Cardiac muscle cell (in vitro differentiated cells and primary cell): ENCODE measurements at regions not wholly inside any gene's neighbourhood (a gene's known extent, or its start where the extent isn't known, plus 50 kb on each side); places are given as distances from the start of the nearest gene placed in this dataset.

ENCODE experiments used
- DNase-seq, 2 donors: peaks; one replicate each; pipeline versions ENCODE4 v3.0.0 to v3.0.0-alpha.2; 2010 to 2017; ENCODE audit warnings: low read depth in 1 of 2, low spot score in 1 of 2
- H3K27ac ChIP-seq: fragments of 200-600 bp; sonication (generic); 2 replicates; pipeline ENCODE4 v1.5.1; 2016
- H3K27me3 ChIP-seq: fragments of 200-600 bp; sonication (generic); 2 replicates; pipeline ENCODE4 v1.6.0; 2016; ENCODE audit warnings: control low read depth
- H3K36me3 ChIP-seq: fragments of 200-600 bp; sonication (generic); 2 replicates; pipeline ENCODE4 v1.5.1; 2016; ENCODE audit warnings: control low read depth
- H3K4me1 ChIP-seq: fragments of 200-600 bp; sonication (generic); 2 replicates; pipeline ENCODE4 v1.8.1; 2017; ENCODE audit warnings: low read depth, mild to moderate bottlenecking, mixed run types
- H3K4me3 ChIP-seq: fragments of 200-600 bp; sonication (generic); 2 replicates; pipeline ENCODE4 v1.5.1; 2016; ENCODE audit warnings: mild to moderate bottlenecking
- H3K9me3 ChIP-seq: fragments of 200-600 bp; sonication (generic); 2 replicates; pipeline ENCODE4 v1.5.1; 2017; ENCODE audit warnings: low read depth, mild to moderate bottlenecking, control low read depth
- TF ChIP-seq, protein P1 (sequence below): IDR thresholded peaks from 2 replicates; pipeline ENCODE4 v1.5.1; 2012; ENCODE audit warnings: low read depth, mild to moderate bottlenecking, low read length

DNA sequence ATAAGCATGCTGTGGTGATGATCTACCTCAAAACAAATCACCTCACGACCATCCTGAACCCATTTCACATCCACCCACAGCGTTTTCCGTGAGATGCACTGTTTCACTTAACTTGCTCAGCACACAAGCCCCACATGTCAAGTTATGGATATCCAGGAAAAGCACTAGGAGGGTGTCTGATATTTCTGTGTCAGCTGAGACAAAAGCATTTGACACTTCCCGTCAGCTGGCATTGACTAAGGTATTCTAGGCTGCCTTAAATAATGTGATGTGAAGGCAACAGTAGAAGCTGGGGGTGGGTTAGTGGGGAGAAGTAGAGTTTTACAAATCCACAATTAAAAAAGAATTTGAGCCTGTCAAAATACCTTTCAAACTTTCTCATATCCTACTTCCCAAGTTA, 68.7 kb upstream of the MDFIC start:
- H3K36me3 ChIP-seq: no peaks in the 10 kb centered on the region
- H3K27me3 ChIP-seq: no peaks in the 10 kb centered on the region
- DNase-seq: no peak
- H3K4me1 ChIP-seq: no peaks in the 10 kb centered on the region
- TF ChIP-seq, protein P1, sequence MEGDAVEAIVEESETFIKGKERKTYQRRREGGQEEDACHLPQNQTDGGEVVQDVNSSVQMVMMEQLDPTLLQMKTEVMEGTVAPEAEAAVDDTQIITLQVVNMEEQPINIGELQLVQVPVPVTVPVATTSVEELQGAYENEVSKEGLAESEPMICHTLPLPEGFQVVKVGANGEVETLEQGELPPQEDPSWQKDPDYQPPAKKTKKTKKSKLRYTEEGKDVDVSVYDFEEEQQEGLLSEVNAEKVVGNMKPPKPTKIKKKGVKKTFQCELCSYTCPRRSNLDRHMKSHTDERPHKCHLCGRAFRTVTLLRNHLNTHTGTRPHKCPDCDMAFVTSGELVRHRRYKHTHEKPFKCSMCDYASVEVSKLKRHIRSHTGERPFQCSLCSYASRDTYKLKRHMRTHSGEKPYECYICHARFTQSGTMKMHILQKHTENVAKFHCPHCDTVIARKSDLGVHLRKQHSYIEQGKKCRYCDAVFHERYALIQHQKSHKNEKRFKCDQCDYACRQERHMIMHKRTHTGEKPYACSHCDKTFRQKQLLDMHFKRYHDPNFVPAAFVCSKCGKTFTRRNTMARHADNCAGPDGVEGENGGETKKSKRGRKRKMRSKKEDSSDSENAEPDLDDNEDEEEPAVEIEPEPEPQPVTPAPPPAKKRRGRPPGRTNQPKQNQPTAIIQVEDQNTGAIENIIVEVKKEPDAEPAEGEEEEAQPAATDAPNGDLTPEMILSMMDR: no peak
- no peaks in the 10 kb centered on the region for H3K9me3 ChIP-seq
- no peak overlapping the region for H3K27ac ChIP-seq
- no peak overlapping the region for H3K4me3 ChIP-seq

DNA sequence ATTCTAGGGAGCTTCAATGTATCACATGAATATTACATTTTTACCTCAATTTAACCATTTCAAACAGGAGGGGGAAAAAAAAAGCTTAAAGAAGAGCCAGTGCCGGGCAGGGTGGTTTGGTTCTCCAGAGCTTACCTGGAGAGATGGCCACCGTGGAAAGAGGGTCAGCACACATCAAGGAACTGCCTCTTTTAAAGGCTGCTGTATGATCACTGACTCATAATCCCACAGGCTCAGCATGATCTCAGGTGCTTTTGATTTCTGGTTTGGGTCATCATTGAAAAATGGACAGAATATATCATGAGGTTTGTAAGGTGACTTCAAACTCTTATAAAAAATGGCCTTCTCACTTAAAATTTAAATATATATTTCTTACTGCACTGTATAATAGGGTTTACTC, 67.5 kb upstream of the MDFIC start:
- TF ChIP-seq, protein P1: no peak
- Histone ChIP-seq H3K4me3 (no peak overlapping the region), H3K27me3 (no peaks in the 10 kb centered on the region), H3K9me3 (no peaks in the 10 kb centered on the region), H3K27ac (no peak overlapping the region), H3K4me1 (no peaks in the 10 kb centered on the region), H3K36me3 (no peaks in the 10 kb centered on the region)
- DNase-seq: no peak

DNA sequence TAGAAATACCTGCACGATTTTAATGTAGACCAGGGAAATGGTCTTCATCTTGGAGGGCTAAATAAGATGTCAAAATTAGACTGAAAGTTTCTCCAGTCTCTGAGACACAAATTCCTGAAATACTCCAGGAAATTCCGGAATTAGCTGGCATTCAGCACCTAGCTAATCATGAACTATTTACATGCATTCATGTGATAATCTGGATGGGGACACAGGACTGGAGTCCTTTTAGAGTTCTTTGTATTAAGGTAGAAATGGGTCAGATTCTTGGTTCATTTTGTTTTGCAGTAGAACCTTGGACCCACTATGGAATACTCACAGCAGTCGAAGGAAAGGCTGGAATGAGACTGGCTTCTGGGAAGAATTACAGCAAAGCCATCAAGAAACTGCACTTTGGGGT, 65.3 kb upstream of the MDFIC start:
- H3K4me1 ChIP-seq: no peaks in the 10 kb centered on the region
- H3K9me3 ChIP-seq: no peaks in the 10 kb centered on the region
- H3K27me3 ChIP-seq: no peaks in the 10 kb centered on the region
- no peak overlapping the region for H3K27ac ChIP-seq
- TF ChIP-seq, protein P1: no peak
- no peak overlapping the region for H3K4me3 ChIP-seq
- DNase-seq: peak in 1 of 2 donors; percentile 25
- H3K36me3 ChIP-seq: no peaks in the 10 kb centered on the region

DNA sequence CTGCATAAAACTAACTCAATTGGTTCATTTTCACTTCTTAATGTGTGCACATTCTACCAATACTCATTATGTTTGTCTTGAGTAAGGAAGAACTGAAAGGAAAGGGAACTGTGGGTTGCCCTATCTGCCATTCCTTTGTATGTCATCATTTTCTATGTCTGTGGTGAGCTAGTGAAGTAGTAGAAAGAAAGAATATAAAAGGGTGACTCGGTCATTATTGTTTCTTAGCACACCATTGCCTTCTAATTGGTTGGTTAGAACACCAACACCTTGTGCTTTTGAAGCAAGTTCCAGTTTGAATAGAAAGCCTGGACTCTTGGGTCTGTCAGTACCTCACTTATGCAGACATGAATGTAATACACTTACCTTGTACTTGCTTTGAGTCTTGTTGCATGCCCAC, 64.3 kb upstream of the MDFIC start:
- TF ChIP-seq, protein P1: no peak
- no peak overlapping the region for H3K27ac ChIP-seq
- H3K36me3 ChIP-seq: no peaks in the 10 kb centered on the region
- no peaks in the 10 kb centered on the region for H3K4me1 ChIP-seq
- no peaks in the 10 kb centered on the region for H3K9me3 ChIP-seq
- no peak overlapping the region for H3K4me3 ChIP-seq
- H3K27me3 ChIP-seq: no peaks in the 10 kb centered on the region
- peak in 1 of 2 donors; percentile 29 for DNase-seq

DNA sequence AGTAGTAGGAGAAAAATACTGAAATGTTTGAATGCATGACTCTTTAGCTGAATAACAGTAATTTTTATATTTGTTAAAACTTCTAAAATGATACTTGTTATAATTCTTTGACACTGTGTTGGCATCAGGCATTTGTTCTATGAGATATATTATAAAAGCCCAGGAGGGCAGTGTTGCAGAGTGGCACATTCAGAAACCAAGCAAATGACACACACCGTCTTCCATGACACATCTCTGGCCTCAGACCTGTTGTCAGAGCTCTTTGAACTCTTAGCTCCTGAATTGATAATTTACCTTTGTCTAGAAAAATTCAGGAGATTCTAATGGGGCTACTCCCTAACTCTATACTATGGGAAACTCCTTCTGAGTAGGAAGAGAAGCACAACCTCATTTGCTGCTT, 62.4 kb upstream of the MDFIC start:
- no peaks in the 10 kb centered on the region for H3K4me1 ChIP-seq
- DNase-seq: no peak
- TF ChIP-seq, protein P1: no peak
- H3K27ac ChIP-seq: no peak overlapping the region
- H3K9me3 ChIP-seq: no peaks in the 10 kb centered on the region
- H3K36me3 ChIP-seq: no peaks in the 10 kb centered on the region
- no peak overlapping the region for H3K4me3 ChIP-seq
- no peaks in the 10 kb centered on the region for H3K27me3 ChIP-seq

DNA sequence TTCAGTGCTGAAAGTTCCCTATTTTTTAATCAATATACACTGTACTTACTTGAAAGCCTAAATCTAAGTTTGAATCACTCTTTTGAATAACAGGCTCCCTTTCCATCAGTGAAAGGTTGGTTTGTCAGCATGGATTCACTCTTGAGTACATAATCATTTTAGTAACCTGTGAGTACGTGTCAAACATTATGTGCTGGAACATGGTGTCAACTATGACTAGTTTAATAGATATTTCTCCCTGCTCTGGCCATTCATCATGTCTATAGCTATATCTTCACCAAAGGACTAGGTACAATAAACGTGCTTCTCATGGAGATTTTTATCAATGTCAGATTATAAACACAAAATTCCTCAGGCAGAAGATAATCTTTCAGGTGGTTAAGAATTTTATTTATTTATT, 61.7 kb upstream of the MDFIC start:
- H3K4me1 ChIP-seq: no peaks in the 10 kb centered on the region
- no peak overlapping the region for H3K4me3 ChIP-seq
- H3K27me3 ChIP-seq: no peaks in the 10 kb centered on the region
- no peaks in the 10 kb centered on the region for H3K36me3 ChIP-seq
- no peak overlapping the region for H3K27ac ChIP-seq
- no peak for DNase-seq
- TF ChIP-seq, protein P1: no peak
- H3K9me3 ChIP-seq: no peaks in the 10 kb centered on the region
